ENCODE measurements at regions not wholly inside any gene's neighbourhood (a gene's known extent, or its start where the extent isn't known, plus 50 kb on each side); places are given as distances from the start of the nearest gene placed in this dataset.

DNA sequence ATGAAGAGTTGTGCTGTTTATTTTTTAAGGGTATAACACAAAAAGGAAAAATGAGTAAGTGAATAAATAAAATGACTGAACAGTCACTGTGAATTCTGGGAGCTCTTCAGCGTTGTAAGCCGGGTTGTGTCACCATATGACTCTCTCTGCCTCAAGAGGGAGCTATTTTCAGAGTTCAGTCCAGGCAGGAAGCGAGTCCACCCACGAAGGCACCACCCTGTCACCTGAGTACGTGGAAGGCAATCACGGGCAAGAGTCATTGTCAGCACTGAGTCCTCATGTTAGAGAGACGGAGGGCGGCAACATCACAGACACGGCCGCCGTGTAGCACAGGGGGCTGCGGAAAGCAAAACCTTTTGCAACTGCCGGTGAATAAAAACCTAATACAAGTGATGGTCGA, 227.6 kb downstream of the UTP18 start:
- no peak for DNase-seq (ENCODE audit: low spot score)

DNA sequence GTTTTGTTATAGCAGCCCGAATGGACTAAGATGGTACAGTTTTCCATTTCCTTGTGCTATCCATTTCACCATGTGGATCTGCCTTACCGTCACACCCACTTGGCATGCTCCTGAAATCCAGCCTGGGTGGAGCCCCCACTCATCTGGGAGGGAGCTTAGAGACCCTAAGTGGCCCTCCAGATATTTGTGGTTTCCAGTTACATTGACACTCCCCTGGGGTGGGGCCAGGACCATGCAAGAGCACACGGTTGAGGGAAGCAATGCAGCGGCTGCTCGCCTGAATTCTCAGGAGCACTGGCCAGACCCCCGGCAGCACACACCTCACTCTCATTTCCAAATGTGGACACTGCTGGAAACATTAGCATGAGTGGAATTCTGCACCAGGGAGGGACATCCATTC, 231.1 kb downstream of the UTP18 start:
- no peak for DNase-seq (ENCODE audit: low spot score)

DNA sequence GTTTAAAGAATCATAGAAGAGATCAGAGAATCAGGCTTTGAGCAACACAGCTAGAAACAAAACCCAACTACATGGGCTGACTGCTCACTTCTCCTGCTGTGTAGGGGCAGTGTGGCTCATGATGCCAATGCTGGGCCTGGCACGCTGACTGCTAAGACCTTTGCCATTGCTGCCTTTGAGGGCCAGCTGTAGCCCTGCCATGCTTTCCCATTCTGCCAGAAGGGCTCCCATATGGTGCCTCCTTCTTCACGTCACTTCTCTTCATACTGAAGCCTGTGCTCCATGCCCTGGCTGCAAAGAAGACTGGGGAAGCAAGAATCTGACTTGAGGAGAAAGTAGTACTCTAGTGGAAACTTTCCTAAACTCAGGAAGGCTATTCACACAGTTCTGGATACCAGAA, 232.9 kb downstream of the UTP18 start:
- DNase-seq (ENCODE audit: low spot score): no peak

DNA sequence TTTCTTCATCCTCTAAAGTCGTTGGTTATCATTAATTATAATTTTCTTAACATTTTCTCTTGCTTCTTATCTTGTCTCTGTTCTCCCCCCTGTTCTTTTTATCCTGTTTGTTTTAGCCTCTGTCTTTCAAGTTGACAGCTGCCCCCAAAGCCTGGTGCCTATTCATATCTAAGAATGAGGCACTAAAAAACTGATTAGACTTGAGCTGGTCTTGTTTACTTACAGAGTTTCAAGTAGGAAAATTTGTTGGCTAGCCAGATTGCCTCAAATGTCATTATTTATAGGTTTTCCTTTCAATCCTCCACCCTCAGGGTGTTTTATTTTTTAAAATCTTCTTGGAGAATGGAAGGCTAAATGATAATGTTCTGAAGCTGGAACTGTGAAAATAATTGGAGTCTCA, 236.0 kb downstream of the UTP18 start:
- DNase-seq (ENCODE audit: low spot score): no peak

DNA sequence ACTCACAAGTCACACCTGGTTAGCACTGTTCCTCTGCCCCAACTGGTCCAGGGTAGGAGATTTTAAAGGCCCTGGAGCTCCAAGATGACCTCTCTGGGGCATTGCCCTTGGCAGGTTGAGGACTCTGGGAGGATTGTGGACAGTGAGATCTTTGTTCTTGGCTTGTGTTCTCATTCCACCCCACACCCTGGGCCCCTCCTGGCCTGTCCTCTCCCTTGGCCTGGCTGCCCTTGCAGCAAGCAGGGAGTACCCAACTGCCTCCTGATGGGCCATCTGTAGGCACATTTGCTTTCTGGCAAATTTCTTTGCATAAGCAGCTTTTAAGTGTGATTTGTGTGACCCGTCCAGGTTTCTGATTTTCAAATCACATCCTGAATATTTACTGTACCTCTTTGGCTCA, 239.6 kb downstream of the UTP18 start:
- no peak for DNase-seq (ENCODE audit: low spot score)

DNA sequence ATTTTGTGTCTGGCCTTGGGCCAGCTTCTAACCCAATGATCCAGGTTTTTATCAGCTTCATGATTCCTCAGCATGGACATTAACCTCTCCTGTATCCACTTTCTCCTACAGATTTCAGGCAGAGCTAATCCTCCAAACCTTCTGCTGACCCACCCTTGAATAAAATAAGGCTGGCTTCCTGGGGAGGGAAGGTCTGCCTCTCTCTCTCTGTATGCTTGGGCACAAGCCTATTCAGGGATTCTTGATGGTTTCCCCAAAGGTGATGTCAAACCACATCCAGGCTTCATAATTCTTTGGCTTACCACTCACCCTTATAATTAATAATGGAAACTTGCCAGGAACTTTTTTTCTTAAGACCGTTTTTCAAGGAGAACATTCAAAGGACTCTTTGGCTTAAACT, 240.1 kb downstream of the UTP18 start:
- DNase-seq (ENCODE audit: low spot score): no peak

DNA sequence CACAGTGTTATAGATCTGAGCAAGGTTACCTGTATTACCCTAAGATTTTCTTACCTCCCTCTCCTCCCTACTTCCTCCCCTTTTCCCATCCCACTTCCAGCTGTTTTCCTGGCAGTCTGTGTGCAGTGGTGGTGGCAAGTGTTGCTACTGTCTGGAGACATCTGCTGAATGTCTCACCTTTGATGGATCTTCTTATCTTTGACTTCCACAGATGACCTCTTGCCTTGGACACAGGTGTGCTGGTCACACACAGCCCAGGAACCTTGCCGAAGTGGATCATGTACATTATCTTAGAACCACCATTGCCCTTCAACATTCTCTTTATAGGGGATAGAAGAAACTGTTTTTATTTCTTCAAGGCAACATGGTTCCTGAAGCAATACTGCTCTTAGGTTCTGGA, 245.1 kb downstream of the UTP18 start:
- DNase-seq (ENCODE audit: low spot score): no peak

DNA sequence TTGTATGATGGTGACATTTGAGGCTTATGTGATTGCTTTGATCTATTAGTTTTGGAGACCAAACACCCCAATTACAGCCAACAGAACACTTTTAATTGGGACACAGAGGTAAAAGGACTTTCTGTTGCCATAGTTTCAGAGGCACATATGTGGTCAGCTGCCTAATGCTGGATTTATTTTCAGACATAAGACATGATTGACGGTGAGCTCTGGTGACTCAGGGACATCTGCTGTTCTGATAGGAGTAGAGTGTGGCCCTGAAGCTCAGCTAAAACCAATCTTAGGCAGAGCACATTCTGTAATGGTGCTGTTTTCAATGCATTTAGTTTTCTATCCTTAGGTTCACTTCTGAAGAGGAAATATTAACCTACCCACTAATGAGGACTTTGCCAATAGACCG, 247.1 kb downstream of the UTP18 start:
- no peak for DNase-seq (ENCODE audit: low spot score)

DNA sequence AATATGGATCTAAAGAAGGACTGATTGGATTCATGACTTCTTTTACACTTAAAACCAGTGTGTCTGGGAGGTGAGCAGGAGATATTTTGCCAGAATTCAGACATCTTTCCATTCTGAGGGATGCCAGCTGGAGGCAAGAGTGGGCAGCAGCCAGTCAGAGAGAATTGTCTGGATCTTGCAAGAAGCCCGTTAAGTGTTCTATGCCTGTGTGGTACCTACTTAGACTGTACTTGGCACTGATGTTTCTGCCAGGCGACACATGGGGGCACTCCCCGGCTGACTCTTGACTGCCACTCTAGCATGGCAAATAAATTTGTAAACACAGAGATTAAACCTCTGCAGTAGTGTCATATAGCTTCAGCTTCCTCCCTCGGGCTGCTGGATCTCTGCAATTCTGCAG, 247.7 kb downstream of the UTP18 start:
- no peak for DNase-seq (ENCODE audit: low spot score)

DNA sequence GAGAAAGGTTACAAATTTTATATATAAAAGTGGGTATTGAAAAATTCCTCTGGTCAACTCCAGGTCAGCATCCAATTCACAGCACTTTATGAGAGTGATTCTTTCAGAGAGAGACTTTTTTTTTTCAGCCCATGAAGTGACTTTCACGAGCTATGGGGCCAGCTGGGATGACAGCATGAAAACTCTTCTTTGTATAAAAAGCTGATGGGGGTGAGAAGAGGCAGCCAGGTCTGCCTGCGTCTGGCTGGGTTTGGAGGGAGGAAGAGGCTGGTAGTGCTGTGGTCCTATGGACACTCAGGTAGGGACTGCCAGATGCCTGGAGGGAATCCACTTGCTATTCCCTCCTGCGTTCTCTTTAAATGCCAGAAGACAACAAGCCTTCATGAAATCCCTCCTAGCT, 250.6 kb downstream of the UTP18 start:
- no peak for DNase-seq (ENCODE audit: low spot score)

DNA sequence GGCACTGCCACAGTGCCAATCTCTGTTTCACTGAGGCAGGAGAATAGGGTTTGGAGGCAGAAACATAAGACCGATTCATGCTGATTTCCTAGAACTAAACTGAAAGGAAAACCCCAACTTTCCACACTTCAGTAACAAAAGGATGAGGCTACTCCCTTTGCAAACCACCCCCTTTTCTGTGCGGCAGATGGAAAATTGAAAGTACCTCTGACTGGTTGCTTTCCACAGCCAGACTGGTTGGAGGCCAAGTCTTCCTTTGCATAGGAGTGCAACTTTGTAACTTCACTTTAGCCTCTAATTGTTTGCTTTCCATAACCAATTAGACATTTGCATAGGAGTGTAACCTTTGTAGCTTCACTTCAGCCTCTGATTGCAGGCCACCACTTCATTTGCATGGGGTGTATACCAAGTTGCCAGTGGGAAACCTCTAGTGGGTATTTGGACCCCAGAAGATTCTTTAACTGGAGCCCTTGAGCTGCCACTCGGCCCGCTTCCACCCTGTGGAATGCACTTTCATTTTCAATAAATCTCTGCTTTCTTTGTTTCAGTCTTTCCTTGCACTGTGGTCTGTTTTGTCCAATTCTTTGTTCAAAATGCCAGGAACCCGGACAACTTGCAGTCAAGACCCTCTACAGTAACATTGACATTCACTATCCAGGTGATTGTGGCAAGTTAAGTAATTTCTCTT, 252.0 kb downstream of the UTP18 start:
- no peak for DNase-seq (ENCODE audit: low spot score)

DNA sequence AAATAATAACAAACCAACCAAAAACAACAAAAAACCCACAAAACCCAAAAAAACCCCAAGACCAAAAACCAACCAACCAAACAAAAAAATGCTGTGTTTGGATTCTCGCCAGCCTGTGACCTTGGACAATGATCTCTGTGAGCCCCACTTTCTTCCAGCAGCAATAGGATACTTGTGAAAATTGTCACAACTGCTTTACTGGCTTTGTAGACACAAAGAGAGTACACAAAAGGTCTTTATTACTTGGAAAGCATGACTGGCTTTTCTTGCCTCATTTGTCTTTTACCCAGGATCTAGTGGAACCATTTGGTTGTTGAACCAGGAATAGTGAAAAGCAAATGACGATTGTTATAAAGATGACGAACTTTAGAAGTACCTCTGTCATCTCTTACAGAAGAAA, 256.6 kb downstream of the UTP18 start:
- no peak for DNase-seq (ENCODE audit: low spot score)

DNA sequence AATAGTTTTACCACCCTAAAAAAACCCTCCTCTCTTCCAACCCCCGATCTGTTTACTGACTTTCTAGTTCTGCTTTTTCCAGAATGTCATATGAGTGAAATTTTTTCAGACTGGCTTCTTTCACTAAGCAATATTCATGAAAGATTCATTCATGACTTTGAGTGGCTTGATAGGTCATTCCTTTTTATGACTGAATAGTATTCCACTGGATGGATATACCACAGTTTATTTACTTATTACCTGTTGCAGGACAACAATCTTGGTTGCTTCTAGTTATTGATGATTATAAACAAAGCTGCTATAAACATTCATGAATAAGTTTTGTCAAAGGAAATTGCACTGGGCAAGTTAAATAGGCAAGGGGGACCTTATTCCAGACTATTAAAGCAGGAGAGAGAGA, 264.2 kb downstream of the UTP18 start:
- DNase-seq (ENCODE audit: low spot score): no peak

DNA sequence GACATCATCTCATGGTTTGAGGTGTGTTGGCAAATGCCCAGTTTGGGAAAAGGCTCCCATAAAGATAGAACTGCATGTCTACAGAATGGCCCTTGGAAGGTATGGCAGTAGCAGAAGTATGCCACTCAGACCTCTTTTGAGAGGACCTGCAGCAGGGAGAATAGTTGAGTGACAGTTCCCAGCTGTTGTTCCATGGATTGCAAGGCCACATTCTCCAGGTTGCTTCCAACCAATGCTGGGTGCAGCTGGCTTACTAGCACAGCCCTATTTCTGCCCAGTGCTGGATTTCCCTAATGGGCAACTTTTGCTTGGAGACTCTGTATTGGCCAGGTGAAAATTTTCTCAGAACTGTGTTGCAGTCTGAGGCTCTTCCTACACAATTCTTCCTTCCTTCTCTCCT, 266.2 kb downstream of the UTP18 start:
- no peak for DNase-seq (ENCODE audit: low spot score)

DNA sequence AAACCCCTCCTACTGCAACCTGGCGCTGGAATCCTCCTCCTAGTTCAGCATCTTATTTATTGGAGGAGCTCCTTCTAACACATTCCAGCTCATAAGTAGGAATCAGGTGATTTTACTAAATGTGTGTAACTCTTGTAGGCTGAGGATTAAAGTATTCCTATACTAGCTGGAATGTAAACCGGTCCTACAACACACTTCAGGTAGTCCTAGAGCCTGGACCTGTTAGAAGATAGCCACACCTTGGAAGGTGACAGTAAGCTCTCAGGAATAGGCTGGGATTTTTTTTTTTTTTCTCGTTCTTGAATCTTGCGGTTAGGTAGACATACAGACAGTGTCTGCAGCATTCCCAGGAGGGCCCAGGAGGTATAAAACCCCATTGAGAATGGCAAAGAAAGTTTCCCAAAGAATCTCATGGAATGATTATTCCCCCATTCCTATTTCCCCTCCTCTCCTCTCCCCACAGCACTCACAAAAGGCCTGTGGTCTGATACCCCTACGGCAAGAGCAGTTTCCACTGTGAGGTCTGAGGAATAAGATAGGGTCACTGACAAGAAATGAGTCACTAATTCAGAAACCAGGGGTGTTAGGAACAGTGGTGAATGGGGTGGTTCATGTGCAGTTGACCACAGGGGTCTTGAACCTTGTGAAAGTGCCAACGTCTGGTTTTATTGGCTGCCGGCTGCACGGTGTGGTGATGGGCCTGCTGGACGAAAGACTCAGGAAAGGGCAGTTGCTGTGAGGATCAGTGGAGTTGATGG, 267.1 kb downstream of the UTP18 start:
- DNase-seq (ENCODE audit: low spot score): no peak

DNA sequence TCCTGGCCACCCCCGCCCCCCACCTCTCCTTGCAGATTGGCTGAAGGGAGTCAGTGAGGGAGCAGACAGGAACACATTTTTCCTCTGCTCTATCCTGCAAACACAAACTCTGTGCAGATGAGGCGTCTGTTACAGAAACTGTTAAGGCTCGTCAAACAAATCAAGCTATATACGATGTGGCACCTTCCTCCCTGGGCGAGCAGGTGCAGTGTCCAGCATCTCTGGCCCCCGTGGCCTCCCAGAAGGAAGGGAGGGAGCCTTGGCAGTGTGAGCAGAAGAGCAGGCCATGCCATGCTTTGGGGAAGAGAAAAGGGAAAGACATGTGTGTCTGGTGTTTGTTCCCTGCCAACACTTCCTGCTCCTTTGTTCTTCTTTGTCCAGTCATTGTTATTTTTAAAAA, 267.8 kb downstream of the UTP18 start:
- DNase-seq (ENCODE audit: low spot score): no peak

DNA sequence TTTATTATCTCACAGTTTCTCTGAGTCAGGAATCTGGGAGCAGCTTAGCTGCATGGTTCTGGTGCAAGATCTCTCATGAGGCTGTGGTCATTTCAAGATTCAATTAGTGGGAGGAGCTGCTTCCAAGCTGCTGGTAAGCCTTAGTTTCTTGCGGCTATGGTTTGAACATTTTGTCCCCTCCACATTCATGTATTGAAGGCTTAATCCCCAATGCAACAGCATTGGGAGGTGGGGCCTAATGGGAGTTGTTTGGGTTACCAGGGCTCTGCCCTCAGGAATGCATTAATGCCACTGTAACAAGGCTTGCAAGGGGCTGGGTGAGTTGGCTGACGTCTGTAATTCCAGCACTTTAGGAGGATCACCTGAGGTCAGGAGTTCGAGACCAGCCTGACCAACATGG, 272.9 kb downstream of the UTP18 start:
- no peak for DNase-seq (ENCODE audit: low spot score)

DNA sequence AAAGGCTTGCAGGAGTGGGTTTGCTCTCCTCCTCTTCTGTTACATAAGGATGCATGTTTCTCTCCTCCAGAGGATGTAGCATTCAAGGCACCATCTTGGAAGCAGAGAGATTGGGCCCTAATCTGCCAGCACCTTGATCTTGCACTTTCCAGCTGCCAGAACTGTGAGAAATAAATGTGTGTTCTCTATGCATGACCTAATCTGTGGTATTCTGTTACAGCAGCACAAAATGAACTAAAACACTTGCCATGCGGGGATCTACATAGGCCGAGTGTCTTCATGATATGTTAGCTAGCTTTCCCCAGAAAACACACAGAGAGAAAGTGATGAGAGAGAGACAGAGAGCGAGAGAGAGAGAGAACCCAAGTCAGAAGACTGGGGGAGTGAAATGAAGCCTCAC, 273.5 kb downstream of the UTP18 start:
- DNase-seq (ENCODE audit: low spot score): no peak

DNA sequence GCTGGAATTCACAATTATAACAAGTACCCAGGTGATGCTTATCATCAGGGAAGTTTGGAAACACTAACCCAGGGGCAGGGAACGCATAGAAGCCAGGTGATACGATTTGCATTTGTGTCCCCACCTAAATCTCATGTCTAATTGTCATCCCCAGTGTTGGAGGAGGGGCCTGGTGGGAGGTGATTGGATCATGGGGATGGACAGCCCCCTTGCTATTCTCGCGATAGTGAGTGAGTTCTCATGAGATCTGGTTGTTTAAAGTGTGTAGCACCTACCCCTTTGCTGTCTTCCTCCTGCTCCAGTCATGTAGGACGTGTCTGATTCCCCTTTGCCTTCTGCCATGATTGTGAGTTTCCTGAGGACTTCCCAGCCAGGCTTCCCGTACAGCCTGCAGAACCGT, 276.3 kb downstream of the UTP18 start:
- DNase-seq (ENCODE audit: low spot score): no peak

DNA sequence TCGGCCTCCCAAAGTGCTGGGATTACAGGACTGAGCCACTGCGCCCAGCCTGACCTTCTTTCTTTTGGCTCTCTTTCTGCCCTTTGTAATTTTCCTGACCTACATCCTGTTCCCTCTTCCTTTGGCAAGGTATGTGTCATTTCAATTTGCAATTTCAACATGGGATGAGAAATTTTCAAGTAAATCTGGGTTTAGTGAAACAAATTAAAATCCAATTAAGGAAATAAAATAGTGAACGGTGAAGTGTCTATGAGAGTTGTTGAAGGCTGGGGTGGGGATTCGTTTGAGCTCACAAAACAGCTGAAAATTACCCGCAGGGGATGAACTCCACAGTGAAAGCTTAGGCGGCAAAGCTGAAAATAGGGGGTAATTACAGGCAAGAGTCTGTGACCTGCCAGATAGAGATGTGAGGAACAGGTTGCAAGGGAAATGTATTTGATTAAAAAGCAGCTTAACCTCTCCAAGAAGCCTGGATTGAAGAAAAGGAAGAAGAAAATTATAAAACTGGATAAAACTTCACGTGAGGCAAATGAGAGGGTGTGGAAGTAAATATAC, 277.7 kb downstream of the UTP18 start:
- DNase-seq (ENCODE audit: low spot score): no peak

DNA sequence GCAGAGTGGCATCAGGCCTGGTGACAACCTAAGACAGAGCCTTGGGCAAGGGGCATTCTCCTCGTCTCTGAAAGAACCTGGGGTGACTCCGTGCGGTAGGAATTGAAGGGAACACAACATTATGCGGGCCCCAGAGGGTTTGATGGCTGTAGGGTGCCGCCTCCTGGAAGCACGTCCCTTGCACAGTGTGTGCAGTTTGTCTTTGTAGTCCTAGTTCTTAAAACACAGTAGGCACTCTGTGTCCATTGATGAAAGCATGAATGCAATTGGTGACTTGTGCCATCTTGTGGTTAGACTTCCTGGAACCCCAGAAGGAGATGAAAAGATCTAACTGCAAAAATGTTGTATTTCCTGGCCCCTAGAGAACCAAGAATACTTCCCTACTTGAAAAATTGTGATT, 279.8 kb downstream of the UTP18 start:
- no peak for DNase-seq (ENCODE audit: low spot score)

DNA sequence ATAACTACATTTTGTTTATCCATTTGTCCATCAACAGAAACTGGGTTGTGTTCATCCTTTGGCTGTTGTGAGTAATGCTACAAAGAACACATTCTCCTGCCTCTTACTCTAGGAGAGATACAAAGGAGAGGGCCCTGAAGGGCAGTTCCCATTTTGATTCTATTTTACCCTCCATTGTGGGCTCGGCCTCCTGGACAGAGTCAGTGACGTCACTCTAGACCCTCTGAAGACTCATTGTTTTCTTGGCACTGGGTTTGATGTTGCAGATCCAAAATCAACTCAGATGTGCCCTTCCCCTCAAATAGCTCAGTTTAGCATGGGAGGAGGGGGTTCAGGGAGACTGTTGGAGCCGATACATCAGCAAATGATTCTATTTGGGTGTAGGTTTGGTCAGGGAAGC, 280.9 kb downstream of the UTP18 start:
- DNase-seq (ENCODE audit: low spot score): no peak

DNA sequence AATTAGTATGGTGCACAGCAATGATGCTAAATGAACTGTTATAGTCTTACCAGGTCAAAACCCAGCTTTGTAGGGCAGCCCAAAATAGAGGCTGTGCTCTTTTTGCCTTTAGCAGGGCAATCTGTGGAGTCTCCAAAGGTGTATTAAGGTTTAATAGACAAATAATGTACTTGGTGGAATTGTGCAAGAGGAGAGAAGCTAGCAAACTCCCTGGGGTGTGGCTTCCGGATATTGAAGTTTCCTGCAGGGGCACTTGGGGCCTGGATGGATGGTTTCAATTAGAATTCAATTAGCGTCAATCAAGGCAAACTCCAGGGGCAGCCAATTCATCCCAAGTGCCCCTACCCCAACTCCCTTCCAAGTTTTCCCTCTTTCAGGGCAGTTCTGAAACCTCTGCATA, 285.8 kb downstream of the UTP18 start:
- no peak for DNase-seq (ENCODE audit: low spot score)

Measured in mesenteric fat pad (tissue), 1 donor.